ENCODE measurements at regions not wholly inside any gene's neighbourhood (a gene's known extent, or its start where the extent isn't known, plus 50 kb on each side); places are given as distances from the start of the nearest gene placed in this dataset.

DNA sequence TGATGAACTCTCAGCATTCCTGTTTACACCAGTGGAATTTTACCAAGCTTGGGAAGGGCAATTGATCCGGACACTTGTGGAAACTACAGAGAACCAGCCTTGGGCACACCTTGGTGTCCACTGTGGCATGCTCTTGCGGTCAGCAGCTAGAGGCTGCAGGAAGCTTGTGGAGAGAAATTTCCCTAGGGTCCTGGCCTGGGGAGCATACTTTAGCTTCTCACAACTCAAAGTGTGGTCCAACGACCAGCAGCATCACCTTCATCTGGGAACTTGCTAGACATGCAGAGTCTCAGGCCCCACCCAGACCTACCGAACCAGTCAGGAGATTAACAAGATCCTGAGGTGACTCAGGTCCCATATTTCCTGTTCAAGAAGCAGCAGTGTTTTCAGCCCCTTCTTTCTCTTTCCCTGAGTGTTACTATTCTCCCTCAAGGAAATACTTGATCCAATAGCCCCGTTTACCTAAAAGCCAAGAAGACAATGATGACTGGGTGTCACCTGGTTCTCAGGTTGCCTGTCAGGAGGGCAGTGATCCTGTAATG, 55.7 kb upstream of the KCNE2 start:
- H3K9ac ChIP-seq (ENCODE audit: low read length), result no peak overlapping the region
- no peaks in the 10 kb centered on the region for H3F3A ChIP-seq (ENCODE audit: insufficient read depth, low read length)
- H4K20me1 ChIP-seq (ENCODE audit: insufficient read depth, low read length), result no peaks in the 10 kb centered on the region
- no peak for TF ChIP-seq EZH2 (optimal IDR thresholded peaks at IDR 0.05; ENCODE audit: low read depth, low read length)
- TF ChIP-seq, protein P1, sequence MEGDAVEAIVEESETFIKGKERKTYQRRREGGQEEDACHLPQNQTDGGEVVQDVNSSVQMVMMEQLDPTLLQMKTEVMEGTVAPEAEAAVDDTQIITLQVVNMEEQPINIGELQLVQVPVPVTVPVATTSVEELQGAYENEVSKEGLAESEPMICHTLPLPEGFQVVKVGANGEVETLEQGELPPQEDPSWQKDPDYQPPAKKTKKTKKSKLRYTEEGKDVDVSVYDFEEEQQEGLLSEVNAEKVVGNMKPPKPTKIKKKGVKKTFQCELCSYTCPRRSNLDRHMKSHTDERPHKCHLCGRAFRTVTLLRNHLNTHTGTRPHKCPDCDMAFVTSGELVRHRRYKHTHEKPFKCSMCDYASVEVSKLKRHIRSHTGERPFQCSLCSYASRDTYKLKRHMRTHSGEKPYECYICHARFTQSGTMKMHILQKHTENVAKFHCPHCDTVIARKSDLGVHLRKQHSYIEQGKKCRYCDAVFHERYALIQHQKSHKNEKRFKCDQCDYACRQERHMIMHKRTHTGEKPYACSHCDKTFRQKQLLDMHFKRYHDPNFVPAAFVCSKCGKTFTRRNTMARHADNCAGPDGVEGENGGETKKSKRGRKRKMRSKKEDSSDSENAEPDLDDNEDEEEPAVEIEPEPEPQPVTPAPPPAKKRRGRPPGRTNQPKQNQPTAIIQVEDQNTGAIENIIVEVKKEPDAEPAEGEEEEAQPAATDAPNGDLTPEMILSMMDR (IDR thresholded peaks at IDR 0.05; ENCODE audit: low read length), result no peak
- no peak for TF ChIP-seq EZH2phosphoT487 (IDR thresholded peaks at IDR 0.05; ENCODE audit: low read length)
- no peak for DNase-seq
- H3K27me3 ChIP-seq (replicated peaks; ENCODE audit: insufficient read depth, low read length), result no peaks in the 10 kb centered on the region
- no peak overlapping the region for H2AFZ ChIP-seq (ENCODE audit: low read length)
- H3K79me2 ChIP-seq (ENCODE audit: low read length), result no peaks in the 10 kb centered on the region
- H3K9me3 ChIP-seq (replicated peaks; ENCODE audit: insufficient read depth, low read length), result no peaks in the 10 kb centered on the region
- H3K36me3 ChIP-seq (replicated peaks; ENCODE audit: insufficient read depth, low read length), result no peaks in the 10 kb centered on the region
- H3K27ac ChIP-seq (ENCODE audit: low read length), result no peak overlapping the region
- no peaks in the 10 kb centered on the region for H3K9me2 ChIP-seq (replicated peaks; ENCODE audit: insufficient read depth, low read length)
- no peak overlapping the region for H3K4me3 ChIP-seq (ENCODE audit: low read length)
- H3K4me1 ChIP-seq (ENCODE audit: low read length), result no peaks in the 10 kb centered on the region
- no peak overlapping the region for H3K4me2 ChIP-seq (ENCODE audit: low read depth, low read length)

DNA sequence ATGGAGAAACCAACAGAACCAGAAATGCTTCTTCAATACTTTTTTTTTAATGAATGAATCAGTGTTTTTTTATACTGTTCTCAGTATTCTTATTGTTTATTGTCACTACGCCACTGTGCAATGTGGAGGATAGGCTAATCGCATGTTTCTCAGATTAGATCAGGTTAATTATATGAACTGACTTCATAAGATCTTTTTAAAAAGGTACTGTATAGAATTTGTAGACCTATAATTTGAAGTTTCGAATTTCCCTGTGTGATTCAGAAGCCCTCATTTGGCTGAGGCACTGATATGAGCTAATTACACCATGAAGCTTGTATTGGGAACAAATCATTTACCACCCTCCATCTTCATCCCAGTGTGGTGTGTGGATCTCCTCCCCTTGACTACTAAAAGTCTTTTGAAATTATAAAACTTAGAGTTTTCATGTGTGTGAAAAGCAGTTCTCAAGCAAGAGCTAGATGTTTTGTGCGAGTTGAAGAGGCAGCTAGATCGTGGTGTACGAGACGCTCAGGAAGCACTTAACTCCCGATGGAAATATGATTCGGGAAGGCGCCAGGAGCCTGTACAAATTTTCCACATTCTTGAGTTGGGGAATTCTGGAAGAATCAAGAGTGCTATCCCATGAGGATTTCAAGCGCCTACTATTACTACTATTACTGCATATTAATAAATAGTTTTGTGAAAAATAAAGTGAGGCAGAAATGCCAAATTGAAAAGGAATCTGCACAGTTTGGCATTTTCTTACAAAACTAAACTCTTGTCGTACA, 52.1 kb upstream of the KCNE2 start:
- H3K27ac ChIP-seq (ENCODE audit: low read length), result no peak overlapping the region
- H3K9ac ChIP-seq (ENCODE audit: low read length), result no peak overlapping the region

GRCh38 chr21:34313116-34313515, 50.7 kb upstream of the KCNE2 start:
- Histone ChIP-seq H3K9me3 (replicated peaks; ENCODE audit: insufficient read depth, low read length) (no peaks in the 10 kb centered on the region), H3K4me2 (ENCODE audit: low read depth, low read length) (no peak overlapping the region)

More for the DNA sequence above, 52.1 kb upstream of the KCNE2 start:
- no peak overlapping the region for H3K4me2 ChIP-seq (ENCODE audit: low read depth, low read length)
- no peak overlapping the region for H3K4me3 ChIP-seq (ENCODE audit: low read length)
- no peaks in the 10 kb centered on the region for H4K20me1 ChIP-seq (ENCODE audit: insufficient read depth, low read length)
- no peaks in the 10 kb centered on the region for H3K27me3 ChIP-seq (replicated peaks; ENCODE audit: insufficient read depth, low read length)
- no peaks in the 10 kb centered on the region for H3K4me1 ChIP-seq (ENCODE audit: low read length)
- no peaks in the 10 kb centered on the region for H3K79me2 ChIP-seq (ENCODE audit: low read length)
- TF ChIP-seq EZH2phosphoT487 (IDR thresholded peaks at IDR 0.05; ENCODE audit: low read length) (no peak), EZH2 (optimal IDR thresholded peaks at IDR 0.05; ENCODE audit: low read depth, low read length) (no peak)
- TF ChIP-seq, protein P1 (IDR thresholded peaks at IDR 0.05; ENCODE audit: low read length), result no peak
- DNase-seq, result no peak
- no peaks in the 10 kb centered on the region for H3K36me3 ChIP-seq (replicated peaks; ENCODE audit: insufficient read depth, low read length)
- no peak overlapping the region for H2AFZ ChIP-seq (ENCODE audit: low read length)
- H3K9me2 ChIP-seq (replicated peaks; ENCODE audit: insufficient read depth, low read length), result no peaks in the 10 kb centered on the region
- H3K9me3 ChIP-seq (replicated peaks; ENCODE audit: insufficient read depth, low read length), result no peaks in the 10 kb centered on the region
- no peaks in the 10 kb centered on the region for H3F3A ChIP-seq (ENCODE audit: insufficient read depth, low read length)

More at GRCh38 chr21:34313116-34313515, 50.7 kb upstream of the KCNE2 start:
- H3K36me3 ChIP-seq (replicated peaks; ENCODE audit: insufficient read depth, low read length), result no peaks in the 10 kb centered on the region
- H3K27me3 ChIP-seq (replicated peaks; ENCODE audit: insufficient read depth, low read length), result no peaks in the 10 kb centered on the region
- no peaks in the 10 kb centered on the region for H3F3A ChIP-seq (ENCODE audit: insufficient read depth, low read length)
- TF ChIP-seq, protein P1 (IDR thresholded peaks at IDR 0.05; ENCODE audit: low read length), result no peak
- TF ChIP-seq EZH2 (optimal IDR thresholded peaks at IDR 0.05; ENCODE audit: low read depth, low read length), result no peak
- no peak for TF ChIP-seq EZH2phosphoT487 (IDR thresholded peaks at IDR 0.05; ENCODE audit: low read length)
- H3K4me3 ChIP-seq (ENCODE audit: low read length), result no peak overlapping the region
- H2AFZ ChIP-seq (ENCODE audit: low read length), result no peak overlapping the region
- no peaks in the 10 kb centered on the region for H3K4me1 ChIP-seq (ENCODE audit: low read length)
- no peaks in the 10 kb centered on the region for H4K20me1 ChIP-seq (ENCODE audit: insufficient read depth, low read length)
- no peaks in the 10 kb centered on the region for H3K9me2 ChIP-seq (replicated peaks; ENCODE audit: insufficient read depth, low read length)
- DNase-seq, result no peak
- H3K9ac ChIP-seq (ENCODE audit: low read length), result no peak overlapping the region
- no peak overlapping the region for H3K27ac ChIP-seq (ENCODE audit: low read length)
- no peaks in the 10 kb centered on the region for H3K79me2 ChIP-seq (ENCODE audit: low read length)
